ENCODE measurements at regions not wholly inside any gene's neighbourhood (a gene's known extent, or its start where the extent isn't known, plus 50 kb on each side); places are given as distances from the start of the nearest gene placed in this dataset.
"Not testable (repeated sequence)": the region's sequence is repeated elsewhere in the genome, so short reads cannot be mapped to it uniquely, and the experiment has no call there.

DNA sequence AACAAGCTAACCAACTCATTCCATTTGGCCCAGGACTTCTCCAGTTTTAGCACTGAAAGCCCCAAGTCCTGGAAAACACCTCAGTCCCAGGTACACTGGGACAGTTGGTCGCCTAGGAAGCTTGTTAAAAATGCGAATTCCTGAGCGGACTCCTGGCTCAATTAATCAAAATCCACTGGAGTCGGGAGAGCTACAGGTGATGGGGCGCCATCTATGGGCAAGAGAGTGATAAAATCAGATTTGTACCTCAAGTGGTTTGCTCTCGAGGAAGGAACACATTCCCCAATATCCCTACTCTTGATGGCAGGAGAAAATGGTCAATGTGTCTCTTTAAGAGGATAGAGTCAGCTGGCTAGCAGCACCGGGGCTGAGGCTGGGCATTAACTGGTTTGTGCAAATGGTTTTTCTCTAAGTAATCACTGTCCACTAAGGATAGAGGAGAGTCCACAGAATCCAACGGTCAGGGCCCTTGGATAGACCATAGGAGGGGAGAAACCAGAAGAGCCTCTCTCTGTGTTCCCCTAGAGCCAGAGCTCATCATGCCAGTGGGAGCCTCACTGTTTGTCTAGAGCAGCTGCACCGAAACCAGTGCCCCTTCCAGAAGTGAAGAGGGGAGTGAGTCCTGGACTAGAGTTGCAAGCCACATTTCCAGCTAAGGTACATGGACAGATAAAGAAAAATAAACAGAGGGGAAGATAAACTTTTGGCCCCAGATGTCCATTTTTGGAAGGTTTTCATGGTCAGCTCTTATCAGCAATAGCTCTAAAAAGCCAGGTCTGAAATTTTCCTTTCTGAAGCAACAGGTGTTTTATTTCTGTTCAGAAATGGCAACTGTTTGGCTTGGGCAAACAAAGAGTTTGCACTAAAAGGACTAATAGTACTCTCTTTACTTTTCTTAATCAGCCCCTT is 148.5 kb downstream of the TENT5C start:
- Mint-ChIP-seq H3K4me1 (ENCODE audit: low read depth) (peaks cover 11% of the 10 kb centered on the region), H3K36me3 (ENCODE audit: insufficient read depth) (no peaks in the 10 kb centered on the region), H3K4me3 (no peak overlapping the region), H3K9me3 (no peaks in the 10 kb centered on the region), H3K27me3 (ENCODE audit: low read depth) (peaks cover 24% of the 10 kb centered on the region)
- DNase-seq = peak; percentile 45
- ATAC-seq = no peak

DNA sequence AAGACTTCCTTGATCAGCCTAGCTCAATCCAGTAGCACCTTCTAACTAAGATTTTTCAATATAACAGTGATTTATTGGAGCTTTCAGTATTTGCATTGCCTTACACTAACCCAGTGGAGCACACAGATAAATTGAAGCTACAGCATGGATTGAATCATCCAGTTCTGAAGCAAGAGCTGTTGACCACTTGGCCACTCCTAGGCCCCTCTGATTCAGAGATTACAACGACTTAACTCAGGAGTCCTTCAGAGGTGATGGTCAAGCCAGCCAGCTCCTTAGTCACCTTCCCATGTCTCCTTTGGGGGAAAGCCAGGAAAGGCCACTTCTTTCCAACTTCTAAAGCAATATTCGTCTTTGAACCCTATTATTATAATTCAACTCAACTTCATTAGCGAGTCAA is 151.8 kb downstream of the TENT5C start:
- Mint-ChIP-seq H3K4me1 (ENCODE audit: low read depth) (peaks cover 11% of the 10 kb centered on the region), H3K36me3 (ENCODE audit: insufficient read depth) (no peaks in the 10 kb centered on the region), H3K9me3 (no peaks in the 10 kb centered on the region), H3K4me3 (no peak overlapping the region), H3K27me3 (ENCODE audit: low read depth) (peaks cover 16% of the 10 kb centered on the region)
- DNase-seq = no peak
- no peak for ATAC-seq

DNA sequence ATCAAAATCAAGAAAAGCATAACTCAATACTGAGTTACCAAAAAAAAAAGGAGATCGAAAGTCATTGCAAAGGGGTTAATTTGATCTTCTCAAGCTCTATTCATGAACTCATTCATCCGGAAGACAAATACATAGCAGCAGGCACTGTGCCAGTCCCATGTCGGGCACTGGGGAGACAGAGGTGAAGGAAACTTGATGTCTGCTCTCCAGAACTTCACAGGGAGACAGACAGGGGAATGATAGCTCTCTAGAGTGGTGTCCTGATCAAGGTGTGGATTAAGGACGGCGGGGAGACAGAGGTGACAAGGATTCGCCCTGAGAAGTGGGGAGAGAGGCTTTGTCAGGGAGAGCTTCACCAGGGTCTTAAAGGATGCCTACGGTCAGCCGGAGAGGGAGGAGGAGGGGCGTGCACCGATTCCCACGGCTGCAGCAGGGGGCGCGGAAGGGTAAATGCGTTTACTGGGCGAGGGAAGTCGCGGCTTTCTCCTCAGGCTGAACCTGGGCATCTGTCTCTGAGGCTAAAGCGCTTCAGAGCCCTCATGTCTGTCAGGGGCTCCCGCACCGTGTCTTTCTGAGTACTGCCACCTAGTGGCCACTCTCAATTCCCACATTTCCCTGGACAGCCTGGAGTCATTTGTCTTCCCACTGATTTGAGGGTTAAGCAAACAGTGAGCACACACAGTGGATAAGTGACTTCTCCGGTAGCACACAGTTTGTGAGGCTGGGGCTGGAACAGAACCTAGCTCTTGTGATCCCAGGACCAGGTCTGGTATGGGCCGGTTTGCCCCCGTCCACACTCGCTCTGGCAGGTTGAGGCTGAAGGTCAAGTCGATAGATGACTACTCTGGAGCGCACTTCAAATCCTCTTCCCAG is 152.8 kb downstream of the TENT5C start:
- peak overlapping the region; percentile 70 for H3K4me3 Mint-ChIP-seq
- peak; percentile 62 for DNase-seq
- H3K9me3 Mint-ChIP-seq = no peaks in the 10 kb centered on the region
- peak; percentile 94 to 95 for ATAC-seq
- H3K36me3 Mint-ChIP-seq (ENCODE audit: insufficient read depth) = no peaks in the 10 kb centered on the region
- H3K4me1 Mint-ChIP-seq (ENCODE audit: low read depth) = peaks cover 11% of the 10 kb centered on the region
- H3K27me3 Mint-ChIP-seq (ENCODE audit: low read depth) = peaks cover 9% of the 10 kb centered on the region

DNA sequence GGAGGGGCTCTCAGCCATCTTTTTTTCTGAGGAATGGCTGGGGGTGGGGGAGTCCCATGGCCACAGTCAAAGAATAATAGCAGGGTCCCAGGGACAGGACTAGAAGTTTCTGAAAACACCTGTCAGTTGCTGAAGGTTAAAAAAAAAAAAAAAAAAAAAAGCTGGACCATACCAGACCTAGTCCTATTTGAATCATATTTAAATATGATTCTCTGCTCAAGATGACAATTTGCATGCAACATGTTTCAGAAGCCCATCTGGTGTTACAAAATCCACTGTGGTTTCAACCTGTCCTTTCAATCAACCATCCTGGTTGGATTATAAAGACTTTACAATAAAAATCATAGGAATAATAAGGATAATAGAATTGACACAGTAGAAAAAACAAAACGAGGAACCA is 153.7 kb downstream of the TENT5C start:
- Mint-ChIP-seq H3K4me3 (no peak overlapping the region), H3K4me1 (ENCODE audit: low read depth) (peaks cover 8% of the 10 kb centered on the region), H3K27me3 (ENCODE audit: low read depth) (peaks cover 4% of the 10 kb centered on the region), H3K36me3 (ENCODE audit: insufficient read depth) (no peaks in the 10 kb centered on the region), H3K9me3 (no peaks in the 10 kb centered on the region)
- DNase-seq (no peak), ATAC-seq (no peak)

DNA sequence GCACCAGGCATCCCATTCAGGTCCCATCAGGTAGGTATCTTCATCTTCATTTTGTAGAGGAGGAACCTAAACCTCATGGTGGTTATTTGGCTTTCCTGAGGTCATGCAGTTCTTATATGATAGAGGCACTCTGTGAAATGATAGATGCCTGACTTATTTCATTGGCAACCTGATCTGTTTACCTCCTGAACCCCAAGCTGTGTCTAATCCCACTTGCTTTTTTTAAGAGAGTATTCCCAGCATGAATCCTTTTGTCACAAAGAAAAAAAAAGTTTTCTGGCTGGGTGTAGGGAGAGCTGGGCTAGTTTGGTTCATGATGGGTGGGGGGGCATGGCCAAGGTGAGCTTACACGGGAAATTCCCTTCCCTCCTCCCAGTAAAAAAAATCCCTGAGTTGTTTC is 154.2 kb downstream of the TENT5C start:
- Mint-ChIP-seq H3K27me3 (ENCODE audit: low read depth) (peaks cover 4% of the 10 kb centered on the region), H3K36me3 (ENCODE audit: insufficient read depth) (no peaks in the 10 kb centered on the region), H3K4me3 (no peak overlapping the region), H3K9me3 (no peaks in the 10 kb centered on the region), H3K4me1 (ENCODE audit: low read depth) (peaks cover 8% of the 10 kb centered on the region)
- DNase-seq = no peak
- no peak for ATAC-seq

DNA sequence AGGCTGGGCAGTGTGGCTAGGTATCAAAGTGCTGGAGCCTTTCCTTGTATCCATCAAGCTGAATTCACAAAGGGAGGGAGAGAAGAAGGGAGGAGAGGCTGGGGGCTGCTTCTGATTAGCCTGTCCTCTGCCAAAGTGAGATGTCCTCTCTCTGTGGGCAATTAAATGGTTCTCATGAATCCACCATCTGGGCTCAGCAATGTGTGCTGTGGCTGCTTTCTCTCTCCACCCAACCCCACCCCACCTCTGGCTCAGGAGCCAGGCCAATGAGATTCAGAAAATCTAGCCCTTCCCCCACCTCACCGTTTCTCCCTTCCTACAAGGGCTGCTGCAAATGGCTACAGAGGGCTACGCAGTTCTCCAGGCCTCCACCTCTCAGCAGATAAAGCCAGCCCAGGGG is 154.6 kb downstream of the TENT5C start:
- Mint-ChIP-seq H3K4me1 (ENCODE audit: low read depth) (peaks cover 8% of the 10 kb centered on the region), H3K36me3 (ENCODE audit: insufficient read depth) (no peaks in the 10 kb centered on the region), H3K27me3 (ENCODE audit: low read depth) (peaks cover 4% of the 10 kb centered on the region), H3K9me3 (no peaks in the 10 kb centered on the region), H3K4me3 (no peak overlapping the region)
- ATAC-seq (no peak), DNase-seq (no peak)

DNA sequence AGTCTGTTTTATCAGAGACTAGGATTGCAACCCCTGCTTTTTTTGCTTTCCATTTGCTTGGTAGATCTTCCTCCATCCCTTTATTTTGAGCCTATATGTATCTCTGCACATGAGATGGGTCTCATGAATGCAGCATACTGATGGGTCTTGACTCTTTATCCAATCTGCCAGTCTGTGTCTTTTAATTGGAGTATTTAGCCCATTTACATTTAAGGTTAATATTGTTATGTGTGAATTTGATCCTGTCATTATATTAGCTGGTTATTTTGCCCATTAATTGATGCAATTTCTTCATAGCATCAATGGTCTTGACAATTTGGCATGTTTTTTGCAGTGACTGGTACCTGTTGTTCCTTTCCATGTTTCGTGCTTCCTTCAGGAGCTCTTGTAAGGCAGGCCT is 161.7 kb downstream of the GDAP2 start:
- H3K27me3 Mint-ChIP-seq (ENCODE audit: low read depth) = peaks cover 16% of the 10 kb centered on the region
- H3K4me3 Mint-ChIP-seq, ATAC-seq: not testable (repeated sequence)

DNA sequence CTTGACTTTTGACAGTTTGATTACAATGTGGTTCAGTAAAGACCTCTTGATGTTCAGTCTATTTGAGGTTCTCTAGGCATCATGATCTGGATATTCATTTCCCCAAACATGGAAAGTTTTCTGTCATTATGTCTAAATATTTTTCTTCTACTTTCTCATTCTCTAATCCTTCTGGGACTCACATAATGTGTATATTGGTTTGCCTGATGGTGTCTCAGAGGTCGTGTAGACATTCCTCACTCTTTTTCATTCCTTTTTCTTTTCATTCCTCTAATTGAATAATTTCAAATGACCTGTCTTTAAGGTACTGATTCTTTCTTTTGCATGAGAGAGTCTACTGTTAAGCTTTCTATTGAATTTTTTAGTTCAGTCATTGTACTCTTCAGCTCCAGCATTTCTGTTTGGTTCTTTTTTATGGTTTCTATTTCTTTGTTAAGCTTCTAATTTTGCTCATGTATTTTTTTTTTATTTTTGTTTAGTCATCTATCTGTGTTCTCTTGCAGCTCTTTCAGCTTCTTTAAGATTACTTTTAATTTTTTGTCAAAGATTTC is 158.4 kb downstream of the GDAP2 start:
- peaks cover 3% of the 10 kb centered on the region for H3K36me3 Mint-ChIP-seq (ENCODE audit: insufficient read depth)
- DNase-seq (no peak), ATAC-seq (no peak)
- peaks cover 20% of the 10 kb centered on the region for H3K27me3 Mint-ChIP-seq (ENCODE audit: low read depth)
- H3K4me1 Mint-ChIP-seq (ENCODE audit: low read depth) = no peaks in the 10 kb centered on the region
- no peak overlapping the region for H3K4me3 Mint-ChIP-seq
- peaks cover 28% of the 10 kb centered on the region for H3K9me3 Mint-ChIP-seq

More for the DNA sequence above, 161.7 kb downstream of the GDAP2 start:
- peaks cover 24% of the 10 kb centered on the region for H3K9me3 Mint-ChIP-seq
- DNase-seq; H3K4me1 Mint-ChIP-seq (ENCODE audit: low read depth); H3K36me3 Mint-ChIP-seq (ENCODE audit: insufficient read depth): not testable (repeated sequence)

DNA sequence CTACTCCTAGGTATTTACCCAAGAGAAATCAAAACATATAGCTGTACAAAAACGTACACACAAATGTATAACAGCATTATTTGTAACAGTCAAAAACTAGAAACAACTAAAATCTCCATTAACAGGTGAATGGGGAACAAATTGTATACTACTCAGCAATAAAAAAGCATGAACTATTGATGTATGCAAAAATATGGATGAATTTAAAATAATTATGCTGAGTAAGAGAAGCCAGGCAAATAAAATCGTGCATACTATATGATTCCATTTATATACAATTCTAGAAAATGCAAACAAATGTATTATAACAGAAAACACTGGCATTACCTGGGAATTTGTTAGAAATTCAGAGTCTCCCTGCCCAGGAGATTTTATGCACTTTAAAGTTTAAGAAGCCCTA is 150.1 kb downstream of the GDAP2 start:
- Mint-ChIP-seq H3K4me3 (no peak overlapping the region), H3K9me3 (no peaks in the 10 kb centered on the region), H3K4me1 (ENCODE audit: low read depth) (peaks cover under 1% of the 10 kb centered on the region), H3K27me3 (ENCODE audit: low read depth) (peaks cover 7% of the 10 kb centered on the region), H3K36me3 (ENCODE audit: insufficient read depth) (no peaks in the 10 kb centered on the region)
- no peak for ATAC-seq
- DNase-seq = no peak

DNA sequence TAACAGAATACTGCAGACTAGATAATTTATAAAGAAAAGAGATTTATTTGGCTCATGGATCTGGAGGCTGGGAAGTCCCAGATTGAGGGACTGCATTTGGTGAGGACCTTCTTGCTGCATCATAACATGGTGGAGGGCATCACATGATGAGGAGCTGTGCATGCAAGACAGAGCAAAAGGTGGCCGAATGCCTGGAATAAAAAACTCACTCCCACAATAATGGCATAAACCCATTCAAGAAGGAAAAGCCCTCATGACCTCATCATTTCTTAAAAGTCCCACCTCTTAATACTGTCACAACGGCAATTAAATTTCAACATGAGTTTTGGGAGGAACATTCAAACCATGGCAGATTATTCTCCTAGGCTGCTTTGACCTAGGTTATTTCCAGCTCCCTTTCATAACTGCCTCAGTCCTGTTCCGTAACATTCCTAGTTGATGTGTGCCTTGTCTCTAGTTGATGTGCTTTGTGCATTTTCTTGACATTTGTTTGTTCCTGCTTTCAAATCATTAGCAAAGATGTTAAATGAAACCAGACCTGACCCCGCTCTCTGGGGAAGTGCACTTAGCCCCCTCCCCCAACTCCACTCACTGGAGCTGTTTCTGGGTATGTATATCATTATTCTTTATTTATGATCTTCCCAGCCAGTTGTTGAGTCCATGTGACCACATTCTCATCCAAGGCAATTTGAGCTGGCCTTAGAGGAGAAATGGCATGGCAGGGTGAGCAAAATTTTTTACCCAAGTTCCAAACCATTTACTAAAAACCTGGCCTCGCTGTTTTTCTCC is 148.5 kb downstream of the GDAP2 start:
- Mint-ChIP-seq H3K9me3 (no peaks in the 10 kb centered on the region), H3K4me3 (no peak overlapping the region), H3K4me1 (ENCODE audit: low read depth) (peaks cover 8% of the 10 kb centered on the region), H3K36me3 (ENCODE audit: insufficient read depth) (no peaks in the 10 kb centered on the region), H3K27me3 (ENCODE audit: low read depth) (peaks cover 7% of the 10 kb centered on the region)
- no peak for ATAC-seq
- DNase-seq = no peak

DNA sequence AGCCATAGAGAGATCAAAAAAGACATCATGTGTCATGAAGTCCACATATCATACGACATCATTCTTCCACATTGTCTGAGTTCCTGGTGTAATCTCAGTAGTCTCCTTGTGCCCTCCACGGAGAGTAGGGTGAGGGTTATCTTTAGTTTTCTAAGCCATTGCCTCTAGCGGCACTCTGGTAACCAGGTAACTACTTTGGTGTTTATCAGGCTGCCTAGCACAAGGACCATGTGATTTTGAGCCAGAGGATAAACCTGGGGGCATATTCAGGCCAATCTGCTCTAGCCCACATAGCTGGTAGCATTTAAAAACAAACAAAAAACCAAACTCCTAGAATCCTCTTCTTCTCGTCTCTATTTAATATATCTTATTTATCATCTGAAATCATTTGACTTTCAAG is 147.4 kb downstream of the GDAP2 start:
- no peaks in the 10 kb centered on the region for H3K9me3 Mint-ChIP-seq
- H3K36me3 Mint-ChIP-seq (ENCODE audit: insufficient read depth) = no peaks in the 10 kb centered on the region

DNA sequence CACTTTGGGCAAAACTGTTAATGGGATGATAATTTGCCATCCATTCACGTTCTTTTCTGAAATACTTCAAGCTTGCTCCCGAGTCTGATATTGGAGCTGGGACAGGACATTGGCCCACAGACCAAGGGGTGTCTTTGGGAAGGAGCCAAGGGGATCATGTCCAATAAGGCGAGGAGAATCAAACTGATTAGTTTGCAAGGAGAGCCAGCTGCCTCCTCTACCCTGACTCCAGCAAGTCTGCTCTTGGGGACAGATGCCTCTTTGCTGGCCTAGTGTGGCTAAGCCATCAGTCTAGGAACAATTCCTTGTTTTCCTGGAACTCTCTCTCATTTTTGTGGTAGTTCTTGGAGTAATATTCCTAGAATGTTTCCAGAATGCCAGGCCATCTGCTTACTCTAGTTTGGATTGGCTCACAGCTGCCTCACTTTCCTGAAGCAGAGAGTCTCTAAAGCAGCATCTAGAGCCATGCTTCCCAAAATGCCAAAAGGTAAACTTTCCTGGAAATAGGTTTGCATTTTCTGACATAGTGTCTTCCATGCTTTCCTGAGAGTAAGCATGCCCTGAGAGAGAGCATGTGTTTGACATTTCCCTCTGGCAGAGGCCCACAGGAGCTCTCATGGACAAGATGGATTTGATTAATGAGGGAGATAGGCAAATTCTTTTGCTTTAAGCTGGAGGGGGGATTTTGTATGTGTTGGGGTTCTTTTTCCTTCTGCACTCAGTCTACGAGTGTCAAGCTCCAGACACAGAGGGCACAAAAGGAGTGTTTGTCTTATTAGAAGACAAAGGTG is 145.6 kb downstream of the GDAP2 start:
- no peak for DNase-seq
- peaks cover 8% of the 10 kb centered on the region for H3K4me1 Mint-ChIP-seq (ENCODE audit: low read depth)
- H3K4me3 Mint-ChIP-seq = no peak overlapping the region
- ATAC-seq = no peak
- peaks cover 2% of the 10 kb centered on the region for H3K27me3 Mint-ChIP-seq (ENCODE audit: low read depth)
- H3K36me3 Mint-ChIP-seq (ENCODE audit: insufficient read depth) = no peaks in the 10 kb centered on the region
- H3K9me3 Mint-ChIP-seq = no peaks in the 10 kb centered on the region

More for the DNA sequence above, 147.4 kb downstream of the GDAP2 start:
- ATAC-seq (no peak), DNase-seq (no peak)
- Mint-ChIP-seq H3K4me3 (no peak overlapping the region), H3K4me1 (ENCODE audit: low read depth) (peaks cover 8% of the 10 kb centered on the region), H3K27me3 (ENCODE audit: low read depth) (peaks cover 7% of the 10 kb centered on the region)

DNA sequence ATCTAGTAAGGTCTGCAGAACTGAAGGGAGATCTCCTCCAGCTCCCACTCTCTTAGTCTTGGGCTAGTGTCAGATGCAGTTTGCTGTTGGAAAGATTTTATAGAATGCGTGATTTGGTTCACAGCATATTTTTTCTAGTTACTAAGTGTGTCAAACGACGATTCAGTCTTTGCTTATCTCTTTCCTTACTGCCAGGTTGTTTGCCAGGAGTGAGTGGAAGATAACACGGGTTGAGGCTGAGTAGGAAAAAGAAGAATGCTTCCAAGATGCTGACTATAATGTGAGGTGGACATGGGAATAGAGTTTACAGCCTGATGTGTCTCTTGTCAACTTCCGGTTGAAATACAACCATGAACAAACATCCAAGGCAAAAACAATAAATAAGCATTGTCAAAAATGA is 141.4 kb downstream of the GDAP2 start:
- DNase-seq (no peak), ATAC-seq (no peak)
- peaks cover 6% of the 10 kb centered on the region for H3K27me3 Mint-ChIP-seq (ENCODE audit: low read depth)
- H3K4me1 Mint-ChIP-seq (ENCODE audit: low read depth) = peaks cover 8% of the 10 kb centered on the region
- H3K36me3 Mint-ChIP-seq (ENCODE audit: insufficient read depth) = no peaks in the 10 kb centered on the region
- H3K4me3 Mint-ChIP-seq = no peak overlapping the region
- no peaks in the 10 kb centered on the region for H3K9me3 Mint-ChIP-seq
